Mesodermal cell (in vitro differentiated cells): ENCODE measurements at regions not wholly inside any gene's neighbourhood (a gene's known extent, or its start where the extent isn't known, plus 50 kb on each side); places are given as distances from the start of the nearest gene placed in this dataset.

Source experiments
- H3K27ac ChIP-seq: 2 replicates; pipeline ENCODE4 v1.7.0; 2013; ENCODE audit warnings: mild to moderate bottlenecking, low read depth, low read length, moderate library complexity; ENCODE audit not compliant: severe bottlenecking
- H3K36me3 ChIP-seq: 2 replicates; pipeline ENCODE4 v1.7.1; 2013; ENCODE audit warnings: mild to moderate bottlenecking, low read length, moderate library complexity; ENCODE audit not compliant: control insufficient read depth, insufficient read depth
- H3K4me1 ChIP-seq: one replicate; pipeline ENCODE4 v1.7.1; 2013; ENCODE audit warnings: mild to moderate bottlenecking, low read length; ENCODE audit not compliant: insufficient read depth, control insufficient read depth, poor library complexity, severe bottlenecking
- H3K4me3 ChIP-seq: 2 replicates; pipeline ENCODE4 v1.7.0; 2013; ENCODE audit warnings: low read length, control low read depth, mild to moderate bottlenecking; ENCODE audit not compliant: insufficient read depth, poor library complexity, severe bottlenecking; ENCODE audit errors: extremely low read depth
- H3K9me3 ChIP-seq: 2 replicates; pipeline ENCODE4 v1.7.1; 2013; ENCODE audit warnings: mild to moderate bottlenecking, low read length, moderate library complexity; ENCODE audit not compliant: control insufficient read depth
- WGBS, 2 experiments: methylation state at CpG; one replicate each; pipeline ENCODE4 v1.1.5; 2013; ENCODE audit warnings: missing lambda C conversion rate in 2 of 2; ENCODE audit not compliant: insufficient coverage in 2 of 2; 5-methylcytosine and 5-hydroxymethylcytosine counted together

DNA sequence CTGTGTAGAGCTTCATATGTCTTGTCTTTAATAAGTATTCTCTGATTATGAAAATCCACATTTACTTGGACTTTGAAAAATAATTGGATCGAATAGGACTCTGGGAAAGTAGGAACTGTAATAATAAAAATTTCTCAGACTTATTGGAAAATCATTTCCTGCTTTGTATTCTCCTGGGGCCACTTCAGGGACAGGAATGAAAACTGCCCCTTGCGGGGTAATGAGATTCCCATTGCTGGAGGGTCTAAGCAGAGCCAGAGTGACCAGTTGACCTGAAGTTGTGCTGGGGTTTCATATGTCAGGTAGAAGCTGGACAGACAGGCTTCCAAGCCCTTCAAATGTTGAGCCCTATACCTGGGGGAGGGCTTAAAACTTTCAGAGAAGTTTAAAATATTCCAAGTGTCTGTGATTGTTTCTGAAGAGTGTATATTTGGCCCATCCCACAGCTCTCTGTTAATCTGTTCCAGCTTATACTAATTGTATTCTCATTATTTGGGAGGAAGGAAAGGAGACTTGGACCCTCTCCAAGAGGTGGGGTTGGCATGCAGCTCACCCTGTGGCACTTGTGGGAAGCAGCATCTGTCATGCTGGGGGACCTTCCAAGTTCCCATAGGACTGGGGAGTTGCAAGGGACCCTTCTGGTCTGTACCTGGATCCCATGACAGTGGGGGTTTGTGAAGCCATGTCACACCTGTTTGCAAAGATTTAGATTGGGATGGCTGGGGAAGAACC lies 268.7 kb upstream of the ATP5MC3 start:
- Histone ChIP-seq H3K4me3 (no peak overlapping the region), H3K9me3 (no peaks in the 10 kb centered on the region), H3K36me3 (no peaks in the 10 kb centered on the region), H3K4me1 (no peaks in the 10 kb centered on the region), H3K27ac (no peak overlapping the region)
- WGBS, 2 experiments: 100% methylated on average over 1 of the region's 2 CpGs; no CpG with 5 or more reads in 1 of the 2 experiments

- H3K27ac ChIP-seq: no peak overlapping the region
Observed at GRCh38 chr2:175449616-175450015, 268.1 kb upstream of the ATP5MC3 start.

GRCh38 chr2:175446201-175446600 lies 264.7 kb upstream of the ATP5MC3 start:
- no peak overlapping the region for H3K27ac ChIP-seq
- 90 to 96% methylated on average over 3 of the region's 4 CpGs for WGBS, 2 experiments
- no peaks in the 10 kb centered on the region for H3K4me1 ChIP-seq

More at GRCh38 chr2:175449616-175450015, 268.1 kb upstream of the ATP5MC3 start:
- Histone ChIP-seq H3K4me1 (no peaks in the 10 kb centered on the region), H3K36me3 (no peaks in the 10 kb centered on the region), H3K9me3 (no peaks in the 10 kb centered on the region), H3K4me3 (no peak overlapping the region)

GRCh38 chr2:175445281-175445680 lies 263.8 kb upstream of the ATP5MC3 start:
- Histone ChIP-seq H3K27ac (no peak overlapping the region), H3K36me3 (no peaks in the 10 kb centered on the region), H3K4me3 (no peak overlapping the region), H3K4me1 (no peaks in the 10 kb centered on the region), H3K9me3 (no peaks in the 10 kb centered on the region)
- 83 to 90% methylated on average over 2 of the region's 3 CpGs for WGBS, 2 experiments

More at GRCh38 chr2:175446201-175446600, 264.7 kb upstream of the ATP5MC3 start:
- H3K36me3 ChIP-seq: no peaks in the 10 kb centered on the region
- H3K9me3 ChIP-seq: no peaks in the 10 kb centered on the region
- no peak overlapping the region for H3K4me3 ChIP-seq

GRCh38 chr2:175442441-175442840 lies 260.9 kb upstream of the ATP5MC3 start:
- H3K9me3 ChIP-seq: no peaks in the 10 kb centered on the region
- no peak overlapping the region for H3K27ac ChIP-seq
- no peaks in the 10 kb centered on the region for H3K4me1 ChIP-seq
- no peaks in the 10 kb centered on the region for H3K36me3 ChIP-seq
- WGBS, 2 experiments: 70 to 83% methylated on average over 4 to 5 of the region's 6 CpGs
- no peak overlapping the region for H3K4me3 ChIP-seq

DNA sequence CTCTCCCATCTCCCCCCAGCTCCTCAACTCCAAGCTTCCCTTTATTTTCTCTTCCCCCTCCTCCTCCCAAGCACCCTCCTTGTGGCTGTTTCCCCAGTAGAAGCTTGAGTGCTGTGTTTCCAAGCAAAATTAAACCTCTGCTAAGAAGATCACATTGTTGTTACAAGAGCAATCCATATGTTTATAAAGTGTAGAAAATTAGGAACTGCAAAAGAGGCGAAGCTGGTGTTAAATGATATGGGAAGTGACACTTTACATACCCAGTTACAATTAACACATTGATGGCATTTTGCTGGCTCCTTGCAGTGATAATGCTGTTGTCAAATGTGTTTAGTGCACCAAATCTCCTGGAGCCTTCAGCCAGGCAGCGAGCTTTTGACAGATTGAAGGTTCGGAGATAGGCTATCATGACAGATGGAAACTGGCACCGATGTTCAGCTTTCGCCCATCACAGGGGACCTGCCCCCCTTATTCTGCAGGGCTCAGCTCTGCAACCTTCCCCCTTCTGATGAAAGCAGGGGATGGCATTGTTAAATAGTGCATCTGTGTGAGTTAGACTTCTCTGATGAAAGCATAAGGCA lies 259.8 kb upstream of the ATP5MC3 start:
- H3K4me1 ChIP-seq: no peaks in the 10 kb centered on the region
- no peak overlapping the region for H3K27ac ChIP-seq
- H3K4me3 ChIP-seq: no peak overlapping the region
- WGBS, 2 experiments: 72 to 73% methylated on average over 3 to 4 of the region's 5 CpGs
- no peaks in the 10 kb centered on the region for H3K9me3 ChIP-seq
- no peaks in the 10 kb centered on the region for H3K36me3 ChIP-seq

- WGBS, 2 experiments: 57% methylated on average over 1 of the region's 1 CpG; no CpG with 5 or more reads in 1 of the 2 experiments
- Histone ChIP-seq H3K27ac (no peak overlapping the region), H3K9me3 (no peaks in the 10 kb centered on the region)
Observed at GRCh38 chr2:175439416-175439815, 257.9 kb upstream of the ATP5MC3 start.

DNA sequence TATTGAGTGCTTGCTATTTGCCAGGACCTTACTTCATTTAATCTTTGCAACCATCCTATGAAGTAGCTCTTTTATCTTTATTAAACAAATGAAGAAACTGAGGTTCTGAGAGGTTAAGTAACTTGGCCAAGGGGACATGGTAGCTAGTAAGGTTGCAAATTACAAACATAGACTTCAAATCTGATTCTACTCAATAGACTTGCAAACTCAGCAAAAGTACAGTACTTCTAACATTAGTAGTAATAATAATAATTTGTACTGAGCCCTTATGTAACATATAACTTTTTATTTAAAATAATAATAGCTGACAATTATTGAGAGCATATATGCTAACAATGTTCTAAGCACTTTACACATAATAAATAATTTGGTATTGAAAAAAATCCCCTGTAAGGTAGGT lies 255.7 kb upstream of the ATP5MC3 start:
- H3K9me3 ChIP-seq: no peaks in the 10 kb centered on the region
- no peaks in the 10 kb centered on the region for H3K36me3 ChIP-seq

More at GRCh38 chr2:175439416-175439815, 257.9 kb upstream of the ATP5MC3 start:
- Histone ChIP-seq H3K4me3 (no peak overlapping the region), H3K4me1 (no peaks in the 10 kb centered on the region), H3K36me3 (no peaks in the 10 kb centered on the region)

GRCh38 chr2:175436076-175436475 lies 254.6 kb upstream of the ATP5MC3 start:
- Histone ChIP-seq H3K27ac (no peak overlapping the region), H3K4me3 (no peak overlapping the region), H3K9me3 (no peaks in the 10 kb centered on the region), H3K4me1 (no peaks in the 10 kb centered on the region), H3K36me3 (no peaks in the 10 kb centered on the region)
- WGBS, 2 experiments: 100% methylated on average over 1 of the region's 2 CpGs; no CpG with 5 or more reads in 1 of the 2 experiments

More for the DNA sequence above, 255.7 kb upstream of the ATP5MC3 start:
- no peaks in the 10 kb centered on the region for H3K4me1 ChIP-seq
- H3K27ac ChIP-seq: no peak overlapping the region
- H3K4me3 ChIP-seq: no peak overlapping the region

DNA sequence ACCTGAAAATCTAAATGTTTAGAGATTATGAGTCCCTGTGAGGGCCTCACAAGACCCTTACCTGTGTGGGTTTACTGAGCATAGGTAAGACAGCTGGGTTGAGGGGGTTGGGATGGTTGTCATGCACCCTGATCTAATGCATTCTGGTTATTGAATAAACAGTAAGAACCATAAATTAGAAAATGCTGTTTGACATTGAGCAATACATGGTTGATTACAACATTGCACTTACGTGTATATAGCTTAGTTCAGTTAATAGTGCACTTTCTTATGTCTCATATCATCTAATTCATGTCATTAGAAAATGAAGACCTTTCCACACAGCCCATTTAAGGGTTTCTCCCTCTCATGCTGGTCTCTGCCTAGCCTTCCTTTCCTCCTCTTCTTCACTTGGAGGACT lies 253.5 kb upstream of the ATP5MC3 start:
- WGBS, 2 experiments: no CpG with 5 or more reads among the region's 1 CpG
- no peak overlapping the region for H3K27ac ChIP-seq
- no peaks in the 10 kb centered on the region for H3K9me3 ChIP-seq
- no peaks in the 10 kb centered on the region for H3K36me3 ChIP-seq
- no peaks in the 10 kb centered on the region for H3K4me1 ChIP-seq
- no peak overlapping the region for H3K4me3 ChIP-seq

DNA sequence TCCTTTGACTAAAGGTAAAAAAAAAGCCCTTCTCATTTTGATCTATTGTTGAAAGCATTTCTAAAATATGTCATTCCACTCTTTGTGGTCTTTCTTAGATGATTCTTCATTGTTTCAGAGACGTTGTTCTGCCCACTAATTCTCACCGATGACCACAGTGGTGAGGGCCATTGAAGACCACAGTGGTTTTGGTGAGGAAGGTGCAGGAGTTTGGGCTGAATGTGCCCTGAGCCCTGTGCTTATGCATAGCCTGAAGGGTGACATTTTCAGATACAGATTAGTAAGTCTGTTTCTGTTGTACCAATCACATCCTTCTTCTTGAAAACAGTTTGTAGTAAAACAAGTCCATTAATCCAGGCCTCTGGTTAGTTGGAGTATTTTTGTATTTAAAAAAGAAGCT lies 251.3 kb upstream of the ATP5MC3 start:
- H3K9me3 ChIP-seq: no peaks in the 10 kb centered on the region
- H3K36me3 ChIP-seq: no peaks in the 10 kb centered on the region
- WGBS, 2 experiments: 100% methylated on average over 2 of the region's 2 CpGs; no CpG with 5 or more reads in 1 of the 2 experiments
- H3K4me3 ChIP-seq: no peak overlapping the region
- no peaks in the 10 kb centered on the region for H3K4me1 ChIP-seq
- no peak overlapping the region for H3K27ac ChIP-seq
